NCI-H1930 (cell line): ENCODE measurements at regions not wholly inside any gene's neighbourhood (a gene's known extent, or its start where the extent isn't known, plus 50 kb on each side); places are given as distances from the start of the nearest gene placed in this dataset.

Source experiments
- DNase-seq, 2 experiments: peaks; one replicate each; lab custom pipeline; 2025; lab: John Stamatoyannopoulos, UW

GRCh38 chr12:116404247-116404646 is 126.8 kb upstream of the MED13L start:
- DNase-seq = no peak

GRCh38 chr12:116404913-116405611 is 127.6 kb upstream of the MED13L start:
- DNase-seq = no peak

DNA sequence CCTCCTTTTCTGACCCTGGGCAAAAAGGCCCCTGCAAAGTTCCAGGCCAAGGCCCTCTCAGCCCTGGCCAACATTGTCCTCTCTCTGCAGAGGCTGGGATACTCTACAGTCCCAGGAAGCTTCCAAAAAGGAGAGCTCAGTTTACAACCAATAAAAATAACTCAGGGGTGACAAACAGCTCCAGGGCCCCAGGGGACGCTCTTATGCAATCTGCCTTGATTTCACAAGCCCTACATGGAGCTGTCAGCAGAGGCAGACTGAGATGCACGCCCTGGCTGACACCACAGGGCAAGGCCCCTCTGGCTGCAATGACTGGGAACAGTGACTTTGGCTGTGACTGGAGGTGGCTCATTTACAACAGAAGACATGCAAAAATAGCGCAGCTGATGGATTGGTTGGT is 129.0 kb upstream of the MED13L start:
- DNase-seq = no peak

GRCh38 chr12:116408489-116409250 is 131.2 kb upstream of the MED13L start:
- no peak for DNase-seq

DNA sequence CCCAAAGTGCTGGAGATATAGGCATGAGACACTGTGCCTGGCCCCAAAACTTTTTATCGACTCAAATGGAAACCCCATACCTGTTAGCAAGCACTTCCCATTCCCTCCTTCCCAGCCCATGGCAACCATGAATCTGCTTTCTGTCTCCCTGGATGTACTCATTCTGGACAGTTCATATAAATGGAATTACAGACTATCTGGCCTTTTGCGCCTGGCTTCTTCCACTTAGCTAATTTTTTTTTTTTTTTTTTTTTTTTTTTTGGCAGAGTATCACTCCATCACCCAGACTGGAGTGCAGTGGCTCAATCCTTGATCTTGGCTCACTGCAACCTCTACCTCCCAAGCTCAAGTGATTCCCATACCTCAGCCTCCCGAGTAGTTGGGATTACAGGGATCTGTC is 134.5 kb upstream of the MED13L start:
- no peak for DNase-seq

- no peak for DNase-seq
Measured at GRCh38 chr12:116414891-116415290, 137.4 kb upstream of the MED13L start.

DNA sequence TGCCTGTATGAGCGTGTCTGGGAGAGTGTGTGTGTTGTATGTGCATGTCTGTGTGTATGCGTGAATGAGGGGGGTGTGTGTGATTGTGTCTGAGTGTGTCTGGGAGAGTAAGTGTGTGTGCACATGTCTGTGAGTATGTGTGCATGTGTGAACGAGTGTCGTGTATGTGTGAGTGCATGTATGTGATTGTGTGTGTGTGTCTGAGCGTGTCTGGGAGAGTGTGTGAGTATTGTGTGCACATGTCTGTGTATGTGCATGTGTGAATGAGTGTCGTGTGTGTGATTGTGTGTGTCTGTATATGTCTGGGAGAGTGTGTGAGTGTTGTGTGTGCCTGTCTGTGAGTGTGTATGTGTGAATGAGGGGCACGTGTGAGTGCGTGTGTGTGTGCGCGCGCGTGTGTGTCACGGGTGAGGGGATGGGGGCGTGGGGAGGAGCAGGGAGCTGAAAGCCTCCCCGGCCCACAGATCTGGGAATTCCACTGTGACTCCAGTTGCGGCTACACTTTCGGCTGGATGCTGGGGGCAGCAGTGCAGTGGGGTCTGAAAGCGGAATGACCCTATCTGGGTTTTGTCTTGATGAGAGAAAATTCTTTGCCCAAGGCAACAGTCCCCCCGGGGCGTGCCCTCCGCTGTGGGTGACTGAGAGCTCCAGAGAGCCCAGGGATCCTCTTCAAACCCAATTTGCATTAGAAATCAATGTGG is 138.1 kb upstream of the MED13L start:
- no peak for DNase-seq

DNA sequence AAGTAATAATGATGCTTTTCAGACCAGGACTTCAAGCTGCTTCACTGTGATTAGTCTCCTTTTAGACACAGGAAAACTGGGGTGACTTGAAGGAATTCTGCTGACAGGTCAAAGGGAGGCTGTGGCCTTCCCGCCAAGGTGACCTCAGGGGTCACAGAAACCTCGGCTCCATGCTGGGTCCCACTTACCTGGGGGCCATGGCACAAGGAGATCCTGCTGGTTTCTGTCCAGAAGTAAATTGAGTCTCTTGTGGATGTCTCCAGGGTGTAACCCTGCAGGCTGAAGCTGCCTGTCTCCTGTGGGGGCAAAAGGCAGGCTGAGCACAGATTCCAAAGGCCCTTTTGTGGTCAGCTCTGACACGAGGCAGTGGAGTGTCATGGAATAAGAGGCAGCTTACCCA is 138.7 kb upstream of the MED13L start:
- no peak for DNase-seq

- no peak for DNase-seq
Measured at GRCh38 chr12:116418551-116418950, 140.6 kb upstream of the MAP1LC3B2 start.

DNA sequence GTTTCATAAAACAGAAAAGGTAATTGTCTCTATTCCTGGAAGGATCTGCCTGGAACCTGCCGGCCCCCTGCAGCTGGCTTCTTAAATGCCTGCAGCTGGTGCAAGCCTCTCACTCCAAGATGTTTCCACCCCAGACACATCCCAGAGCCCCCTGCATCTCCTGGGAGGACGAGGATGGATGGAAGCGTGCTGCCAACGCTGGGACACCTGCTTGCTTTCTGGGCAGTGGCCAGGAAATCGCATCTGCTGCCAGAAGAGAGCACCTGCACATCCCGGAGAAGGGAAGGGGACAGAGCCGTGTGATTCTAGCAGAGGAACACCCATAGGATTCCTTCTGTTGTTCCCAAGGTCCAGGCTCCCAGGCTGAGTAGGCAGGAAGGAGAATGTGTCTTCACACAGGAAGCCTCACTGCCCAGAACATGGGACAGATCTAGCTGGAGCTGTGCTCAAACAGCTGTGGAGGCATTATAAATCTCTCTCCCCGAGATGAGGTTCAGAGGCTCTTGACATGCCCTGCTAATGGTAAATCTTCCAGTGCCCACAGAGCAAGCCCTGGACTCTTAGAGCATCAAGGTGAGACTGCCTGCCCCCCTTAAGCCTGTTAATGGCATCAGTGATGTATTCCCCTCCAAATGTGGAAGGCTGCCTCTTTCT is 138.8 kb upstream of the MAP1LC3B2 start:
- DNase-seq = no peak

- DNase-seq = no peak
Measured at GRCh38 chr12:116421785-116422538, 137.2 kb upstream of the MAP1LC3B2 start.

DNA sequence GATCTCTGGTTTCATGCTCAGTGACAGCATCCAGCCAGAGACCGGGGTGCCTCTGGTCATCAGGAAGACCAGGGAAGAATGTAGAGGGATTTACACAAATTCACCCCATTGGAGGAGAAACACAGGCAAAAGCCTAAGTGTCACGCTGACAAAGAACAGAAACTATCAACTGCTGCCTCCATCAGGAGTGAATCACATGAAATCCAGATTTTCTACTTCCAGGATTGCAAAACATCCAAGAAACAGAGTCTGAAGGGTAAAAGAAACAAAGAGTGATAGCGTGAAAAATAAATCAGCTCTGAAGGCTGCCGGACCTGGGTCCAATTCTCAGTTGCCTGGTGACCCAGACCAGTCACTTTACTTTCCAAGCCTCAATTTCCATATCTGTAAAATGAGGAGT is 136.1 kb upstream of the MAP1LC3B2 start:
- no peak for DNase-seq

DNA sequence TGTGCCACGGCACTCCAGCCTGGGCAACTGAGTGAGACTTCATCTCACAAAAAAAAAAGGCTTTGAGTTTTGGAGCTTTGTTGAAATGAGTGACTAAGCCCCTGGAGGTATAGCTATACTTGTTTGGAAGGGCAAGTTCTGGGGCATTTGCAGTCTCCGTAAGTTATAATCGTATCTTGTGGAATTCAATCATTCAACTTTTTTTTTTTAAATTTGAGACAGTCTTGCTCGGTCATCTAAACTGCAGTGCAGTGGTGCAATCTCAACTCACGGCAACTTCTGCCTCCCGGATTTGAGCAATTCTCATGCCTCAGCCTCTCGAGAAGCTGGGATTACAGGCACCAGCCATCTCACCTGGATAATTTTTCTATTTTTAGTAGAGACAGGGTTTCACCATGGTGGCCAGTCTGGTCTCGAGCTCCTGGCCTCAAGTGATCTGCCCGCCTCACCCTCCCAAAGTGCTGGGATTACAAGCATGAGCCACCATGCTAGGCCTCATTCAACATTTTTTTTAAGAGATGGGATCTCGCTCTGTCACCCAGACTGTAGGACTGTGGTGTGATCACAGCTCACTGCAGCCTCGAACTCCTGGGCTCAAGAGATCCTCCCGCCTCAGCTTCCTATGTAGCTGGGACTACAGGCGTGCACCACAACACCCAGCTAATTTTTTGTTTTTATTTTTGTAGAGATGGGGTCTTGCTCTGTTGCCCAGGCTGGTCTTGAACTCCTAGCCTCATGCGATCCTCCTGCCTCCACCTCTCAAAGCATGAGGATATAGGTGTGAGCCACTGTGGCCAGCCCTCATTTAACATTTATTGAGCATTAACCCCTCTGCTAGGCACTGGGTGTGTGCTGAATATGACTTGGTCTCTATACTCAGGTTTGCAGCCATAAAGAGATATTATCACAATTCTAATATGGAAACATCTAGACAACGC is 133.7 kb upstream of the MAP1LC3B2 start:
- no peak for DNase-seq

DNA sequence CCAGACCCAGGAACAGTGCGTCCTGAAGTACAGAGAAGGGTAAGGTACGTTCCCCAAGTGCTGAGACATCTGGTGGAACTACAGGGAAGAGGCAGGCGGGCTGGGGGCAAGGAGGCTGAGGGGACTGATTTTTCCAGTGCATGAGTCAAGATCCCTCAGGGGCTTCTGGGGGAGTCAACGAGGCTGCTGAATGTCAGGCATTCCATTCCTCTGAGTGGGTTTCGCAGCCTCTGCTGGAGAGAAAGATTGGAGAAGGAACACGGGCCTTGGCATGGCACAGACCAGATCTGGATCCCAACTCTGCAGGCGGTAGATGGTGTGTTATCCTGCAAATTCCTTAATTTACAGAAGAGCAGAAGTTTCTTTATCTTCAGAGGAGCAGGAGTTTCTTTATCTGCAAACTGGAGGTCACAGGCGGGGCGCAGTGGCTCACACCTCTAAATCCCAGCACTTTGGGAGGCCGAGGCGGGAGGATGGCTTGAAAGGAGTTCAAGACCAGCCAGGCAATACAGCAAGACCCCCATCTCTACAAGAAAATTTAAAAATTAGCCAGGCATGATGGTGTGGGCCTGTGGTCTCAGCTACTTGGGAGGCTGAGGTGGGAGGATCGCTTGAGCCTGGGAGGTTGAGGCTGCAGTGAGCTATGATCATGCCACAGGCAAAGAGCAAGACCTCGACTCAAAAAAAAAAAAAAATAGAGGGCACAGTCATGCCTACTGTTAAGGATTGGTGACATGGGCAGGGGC is 132.6 kb upstream of the MAP1LC3B2 start:
- no peak for DNase-seq

- DNase-seq = no peak
Measured at GRCh38 chr12:116427200-116427930, 131.8 kb upstream of the MAP1LC3B2 start.

- DNase-seq = no peak
Measured at GRCh38 chr12:116429826-116430360, 129.3 kb upstream of the MAP1LC3B2 start.

GRCh38 chr12:116430911-116431565 is 128.1 kb upstream of the MAP1LC3B2 start:
- DNase-seq = no peak

DNA sequence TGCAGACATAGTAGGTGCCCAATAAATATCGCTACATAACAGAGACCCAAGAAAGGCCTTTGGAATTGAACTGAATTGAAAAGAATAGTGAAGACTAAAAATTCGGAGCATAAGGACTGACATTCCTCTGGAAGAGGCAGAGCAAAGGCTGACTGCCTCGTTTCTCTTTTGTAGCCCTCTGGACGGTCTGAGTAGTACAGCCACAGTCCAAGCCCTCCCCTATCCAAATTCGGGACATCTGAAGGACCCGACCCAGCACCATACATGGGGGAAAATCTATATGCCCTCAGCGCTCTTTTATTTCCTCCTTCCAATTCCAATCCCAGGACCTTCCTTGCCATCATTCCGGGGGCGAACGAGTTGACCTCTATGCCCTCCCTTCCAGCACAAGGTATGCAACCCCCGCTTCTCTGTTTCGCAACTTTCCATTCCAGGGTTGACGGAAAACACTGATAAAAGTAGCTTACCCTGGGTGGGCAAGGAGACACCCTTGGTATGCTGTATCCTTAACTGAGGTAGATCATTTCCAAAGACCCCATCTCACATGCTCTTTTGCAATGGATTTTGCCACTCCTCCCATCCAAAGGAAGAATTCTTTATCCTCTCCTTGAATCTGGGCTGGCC is 127.4 kb upstream of the MAP1LC3B2 start:
- DNase-seq = no peak
